PFSK-1 (cell line): ENCODE measurements at regions not wholly inside any gene's neighbourhood (a gene's known extent, or its start where the extent isn't known, plus 50 kb on each side); places are given as distances from the start of the nearest gene placed in this dataset.

Experiments
- POLR2AphosphoS5 ChIP-seq: IDR thresholded peaks from 2 replicates; pipeline ENCODE4 v1.6.1; 2012; ENCODE audit warnings: low read depth, mild to moderate bottlenecking, control low read depth, low read length, moderate library complexity
- SIN3A ChIP-seq: IDR thresholded peaks from 2 replicates; pipeline ENCODE4 v1.6.1; 2012; ENCODE audit warnings: mild to moderate bottlenecking, low read length, moderate library complexity, borderline replicate concordance; ENCODE audit not compliant: insufficient read depth
- TAF1 ChIP-seq: IDR thresholded peaks from 2 replicates; pipeline ENCODE4 v1.6.1; 2012; ENCODE audit warnings: low read length, control low read depth, borderline replicate concordance; ENCODE audit not compliant: insufficient read depth

GRCh38 chr17:14794961-14795360 lies 470.2 kb downstream of the PMP22 start:
- TF ChIP-seq TAF1, result no peak
- TF ChIP-seq POLR2AphosphoS5, result no peak
- TF ChIP-seq SIN3A, result no peak
